ENCODE measurements at regions not wholly inside any gene's neighbourhood (a gene's known extent, or its start where the extent isn't known, plus 50 kb on each side); places are given as distances from the start of the nearest gene placed in this dataset.

- Histone ChIP-seq H3K4me3 (ENCODE audit: low read length) (no peak overlapping the region), H3K27me3 (ENCODE audit: low read length) (no peaks in the 10 kb centered on the region), H3K36me3 (ENCODE audit: low read depth, low read length) (no peaks in the 10 kb centered on the region), H3K9ac (ENCODE audit: low read length) (no peak overlapping the region), H3F3A (ENCODE audit: low read length, unreplicated experiment) (peaks cover 5% of the 10 kb centered on the region), H3K9me2 (replicated peaks; ENCODE audit: low read length) (no peaks in the 10 kb centered on the region), H3K9me3 (ENCODE audit: low read length) (no peaks in the 10 kb centered on the region), H3K27ac (ENCODE audit: low read length) (no peak overlapping the region), H3K4me2 (ENCODE audit: low read length) (0 out of 2 replicates have a peak overlapping the region, but pooled peaks have one; percentile 12), H3K79me2 (ENCODE audit: low read length) (no peaks in the 10 kb centered on the region), H4K20me1 (ENCODE audit: low read length) (no peaks in the 10 kb centered on the region), H3K4me1 (ENCODE audit: insufficient read depth, low read length) (peaks cover 22% of the 10 kb centered on the region), H2AFZ (ENCODE audit: low read length) (no peak overlapping the region)
- intact Hi-C loops (cut with micrococcal nuclease) = loop anchor here (5.0 to 10.0 kb wide), 3 partner anchors 112 to 290 kb away; no protein-coding TSS in a partner anchor
- DNase-seq = peak; percentile 67
- no peak for TF ChIP-seq EZH2 (IDR thresholded peaks at IDR 0.05; ENCODE audit: low read length, unreplicated experiment)
- TF ChIP-seq EZH2phosphoT487 (IDR thresholded peaks at IDR 0.05; ENCODE audit: borderline replicate concordance, low read length) = no peak
- TF ChIP-seq CTCF (conservative IDR thresholded peaks at IDR 0.05; ENCODE audit: low read depth, low read length) = peak; percentile 55
- POLR2A ChIA-PET (ENCODE audit: unreplicated experiment) = no interaction called here
- no TSS peak for BruUV-seq (replicated peaks)
- peak; percentile 52 for ATAC-seq
- CTCF ChIA-PET = no interaction called here
These were observed 467.4 kb upstream of the BCHE start for GRCh38 chr3:166304584-166304983.

GRCh38 chr3:166303681-166304080 is 466.5 kb upstream of the BCHE start:
- Histone ChIP-seq H3F3A (ENCODE audit: low read length, unreplicated experiment) (peaks cover 5% of the 10 kb centered on the region), H3K4me3 (ENCODE audit: low read length) (no peak overlapping the region), H3K36me3 (ENCODE audit: low read depth, low read length) (no peaks in the 10 kb centered on the region), H3K79me2 (ENCODE audit: low read length) (no peaks in the 10 kb centered on the region), H3K4me2 (ENCODE audit: low read length) (0 out of 2 replicates have a peak overlapping the region, but pooled peaks have one; percentile 23), H3K9me2 (replicated peaks; ENCODE audit: low read length) (no peaks in the 10 kb centered on the region), H4K20me1 (ENCODE audit: low read length) (no peaks in the 10 kb centered on the region), H3K4me1 (ENCODE audit: insufficient read depth, low read length) (peaks cover 22% of the 10 kb centered on the region), H3K27ac (ENCODE audit: low read length) (no peak overlapping the region), H2AFZ (ENCODE audit: low read length) (no peak overlapping the region), H3K9ac (ENCODE audit: low read length) (no peak overlapping the region), H3K9me3 (ENCODE audit: low read length) (no peaks in the 10 kb centered on the region), H3K27me3 (ENCODE audit: low read length) (no peaks in the 10 kb centered on the region)
- ChIA-PET POLR2A (ENCODE audit: unreplicated experiment) (no interaction called here), CTCF (no interaction called here)
- TF ChIP-seq EZH2 (IDR thresholded peaks at IDR 0.05; ENCODE audit: low read length, unreplicated experiment) (no peak), EZH2phosphoT487 (IDR thresholded peaks at IDR 0.05; ENCODE audit: borderline replicate concordance, low read length) (no peak), CTCF (conservative IDR thresholded peaks at IDR 0.05; ENCODE audit: low read depth, low read length) (no peak)
- peak; percentile 69 for DNase-seq
- no TSS peak for BruUV-seq (replicated peaks)
- ATAC-seq = peak; percentile 96
- intact Hi-C loops (cut with micrococcal nuclease) = loop anchor here (5.0 to 10.0 kb wide), 3 partner anchors 111 to 289 kb away; no protein-coding TSS in a partner anchor

- ATAC-seq (no peak), DNase-seq (no peak)
- POLR2A ChIA-PET (ENCODE audit: unreplicated experiment) = no interaction called here
- no peak overlapping the region for H3K9ac ChIP-seq (ENCODE audit: low read length)
- intact Hi-C loops (cut with micrococcal nuclease) = loop anchor here (5.0 to 10.0 kb wide), 3 partner anchors 110 to 288 kb away; no protein-coding TSS in a partner anchor
- H3K36me3 ChIP-seq (ENCODE audit: low read depth, low read length) = no peaks in the 10 kb centered on the region
- H3K4me2 ChIP-seq (ENCODE audit: low read length) = no peak overlapping the region
- H3K79me2 ChIP-seq (ENCODE audit: low read length) = no peaks in the 10 kb centered on the region
- no TSS peak for BruUV-seq (replicated peaks)
- no peaks in the 10 kb centered on the region for H4K20me1 ChIP-seq (ENCODE audit: low read length)
- H3K9me3 ChIP-seq (ENCODE audit: low read length) = no peaks in the 10 kb centered on the region
- H2AFZ ChIP-seq (ENCODE audit: low read length) = no peak overlapping the region
- H3K27ac ChIP-seq (ENCODE audit: low read length) = no peak overlapping the region
- no peak overlapping the region for H3K4me3 ChIP-seq (ENCODE audit: low read length)
- H3K9me2 ChIP-seq (replicated peaks; ENCODE audit: low read length) = no peaks in the 10 kb centered on the region
- TF ChIP-seq CTCF (conservative IDR thresholded peaks at IDR 0.05; ENCODE audit: low read depth, low read length) = no peak
- no peak for TF ChIP-seq EZH2phosphoT487 (IDR thresholded peaks at IDR 0.05; ENCODE audit: borderline replicate concordance, low read length)
- TF ChIP-seq EZH2 (IDR thresholded peaks at IDR 0.05; ENCODE audit: low read length, unreplicated experiment) = no peak
- H3F3A ChIP-seq (ENCODE audit: low read length, unreplicated experiment) = peaks cover 5% of the 10 kb centered on the region
- H3K27me3 ChIP-seq (ENCODE audit: low read length) = no peaks in the 10 kb centered on the region
- H3K4me1 ChIP-seq (ENCODE audit: insufficient read depth, low read length) = peaks cover 22% of the 10 kb centered on the region
- CTCF ChIA-PET = no interaction called here
These were observed 465.1 kb upstream of the BCHE start for GRCh38 chr3:166302331-166302730.
